ENCODE measurements at regions not wholly inside any gene's neighbourhood (a gene's known extent, or its start where the extent isn't known, plus 50 kb on each side); places are given as distances from the start of the nearest gene placed in this dataset.

DNA sequence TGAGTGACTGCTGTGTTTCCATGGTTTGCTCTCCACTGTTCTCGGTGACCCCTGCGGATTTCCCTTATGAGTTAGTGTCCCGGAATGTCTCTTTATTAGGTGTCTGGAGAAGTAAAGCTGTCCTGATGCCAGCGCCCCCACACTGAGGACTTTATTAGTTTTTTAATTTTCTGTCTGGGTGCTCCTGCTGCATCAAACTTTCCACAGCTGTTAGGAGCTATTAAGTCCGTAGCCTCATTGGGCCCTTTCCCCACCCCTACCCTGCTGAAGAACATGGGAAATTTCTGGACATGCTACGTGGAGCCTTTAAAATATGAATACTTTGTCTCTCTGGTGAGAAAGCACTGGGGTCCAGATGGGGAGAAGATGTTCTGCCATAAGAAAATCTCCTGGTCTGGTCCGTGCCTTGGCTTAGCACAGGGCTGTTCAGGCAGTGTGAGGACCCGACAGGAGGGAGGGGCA lies 161.7 kb upstream of the HES1 start:
- TF ChIP-seq POLR2A (IDR thresholded peaks at IDR 0.05; ENCODE audit: low read depth, low read length): no peak
- no peak for TF ChIP-seq POLR2AphosphoS5 (IDR thresholded peaks at IDR 0.05; ENCODE audit: low read depth, low read length)
